Hepatocyte (in vitro differentiated cells): ENCODE measurements at regions not wholly inside any gene's neighbourhood (a gene's known extent, or its start where the extent isn't known, plus 50 kb on each side); places are given as distances from the start of the nearest gene placed in this dataset.

ENCODE experiments used
- DNase-seq: peaks from one replicate; pipeline ENCODE4 v3.0.0-alpha.2; 2016; ENCODE audit warnings: low spot score
- H2AFZ ChIP-seq: fragments of 200-600 bp; sonication (generic); 2 replicates; pipeline ENCODE4 v1.6.0; 2016; ENCODE audit warnings: antibody characterized with exemption, mild to moderate bottlenecking
- H3K27ac ChIP-seq: fragments of 200-600 bp; sonication (generic); 2 replicates; pipeline ENCODE4 v1.5.1; 2016; ENCODE audit warnings: mild to moderate bottlenecking
- H3K27me3 ChIP-seq: fragments of 200-600 bp; sonication (generic); 2 replicates; pipeline ENCODE4 v1.6.1; 2016
- H3K36me3 ChIP-seq: fragments of 200-600 bp; sonication (generic); replicated peaks from 2 replicates; pipeline ENCODE4 v1.5.1; 2016; ENCODE audit warnings: low read depth; ENCODE audit not compliant: insufficient read depth
- H3K4me1 ChIP-seq: fragments of 200-600 bp; sonication (generic); 2 replicates; pipeline ENCODE4 v1.5.1; 2016; ENCODE audit warnings: mild to moderate bottlenecking, moderate library complexity; ENCODE audit not compliant: insufficient read depth
- H3K4me2 ChIP-seq: fragments of 200-600 bp; sonication (generic); 2 replicates; pipeline ENCODE4 v1.6.0; 2016
- H3K4me3 ChIP-seq: fragments of 200-600 bp; sonication (generic); 2 replicates; pipeline ENCODE4 v1.5.1; 2016; ENCODE audit warnings: mild to moderate bottlenecking
- H3K79me2 ChIP-seq: fragments of 200-600 bp; sonication (generic); 2 replicates; pipeline ENCODE4 v1.6.0; 2017; ENCODE audit warnings: mild to moderate bottlenecking
- H3K9me2 ChIP-seq: fragments of 200-600 bp; sonication (generic); replicated peaks from 2 replicates; pipeline ENCODE4 v1.6.0; 2017; ENCODE audit warnings: mild to moderate bottlenecking; ENCODE audit not compliant: insufficient read depth
- H3K9me3 ChIP-seq: fragments of 200-600 bp; sonication (generic); 2 replicates; pipeline ENCODE4 v1.5.1; 2016; ENCODE audit warnings: low read depth, mild to moderate bottlenecking
- H4K20me1 ChIP-seq: fragments of 200-600 bp; sonication (generic); 2 replicates; pipeline ENCODE4 v1.6.0; 2016; ENCODE audit warnings: mild to moderate bottlenecking; ENCODE audit not compliant: insufficient read depth, poor library complexity, severe bottlenecking
- EZH2 ChIP-seq: fragments of 200-600 bp; sonication (generic); IDR thresholded peaks from 2 replicates; pipeline ENCODE4 v1.6.1; 2016; ENCODE audit warnings: antibody characterized with exemption, mild to moderate bottlenecking, borderline replicate concordance
- EZH2phosphoT487 ChIP-seq: fragments of 200-600 bp; sonication (generic); IDR thresholded peaks from one replicate; pipeline ENCODE4 v1.6.1; 2018; ENCODE audit warnings: antibody characterized with exemption, mild to moderate bottlenecking, low read depth, moderate library complexity; ENCODE audit not compliant: unreplicated experiment, severe bottlenecking
- WGBS: methylation state at CpG from one replicate; pipeline ENCODE4 v1.1.6; 2016; ENCODE audit warnings: low lambda C conversion rate; ENCODE audit errors: missing lambda C conversion rate; 5-methylcytosine and 5-hydroxymethylcytosine counted together
- TF ChIP-seq, protein P1 (sequence below): fragments of 200-600 bp; sonication (generic); IDR thresholded peaks from 2 replicates; pipeline ENCODE4 v1.5.1; 2016; ENCODE audit warnings: antibody characterized with exemption, mild to moderate bottlenecking; ENCODE audit not compliant: poor library complexity

DNA sequence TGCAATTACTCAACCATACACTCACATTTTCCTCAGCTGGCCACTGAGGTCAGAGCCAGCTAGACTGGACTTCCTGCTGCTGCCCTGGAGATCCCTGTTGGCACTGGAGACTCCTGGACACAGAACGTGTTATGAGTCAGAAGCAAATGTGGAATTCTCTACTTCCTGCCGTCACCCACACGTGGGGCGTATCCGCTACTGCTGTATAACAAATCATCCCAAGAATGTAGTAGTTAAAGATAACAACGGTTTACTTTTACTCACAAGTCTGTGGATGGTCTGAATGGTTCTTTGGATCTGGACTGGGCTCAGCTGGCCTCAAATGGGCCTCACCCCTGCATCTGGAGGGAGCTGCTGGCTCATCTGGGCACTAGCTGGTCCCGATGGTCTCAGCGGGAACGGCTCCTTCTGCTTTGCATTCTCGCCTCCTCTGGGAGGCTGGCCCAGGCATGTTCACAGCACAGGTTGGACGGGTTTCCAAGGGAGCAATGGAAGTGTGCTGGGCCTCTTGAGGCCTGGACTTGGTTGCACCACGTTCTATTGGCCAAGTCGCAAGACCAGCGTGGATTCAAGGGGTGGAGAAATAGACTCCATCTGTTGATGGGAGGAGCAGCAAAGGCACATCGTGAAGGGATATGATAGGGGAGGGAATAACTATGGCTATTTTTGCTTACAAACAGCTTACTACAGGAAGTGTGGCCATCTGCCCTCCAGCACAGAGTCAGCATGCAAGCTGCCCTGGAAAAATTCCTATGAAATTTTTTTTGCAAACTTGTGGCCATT is 118.5 kb downstream of the SNX5 start:
- no peak overlapping the region for H2AFZ ChIP-seq
- H3K36me3 ChIP-seq = no peaks in the 10 kb centered on the region
- H3K9me2 ChIP-seq = no peaks in the 10 kb centered on the region
- TF ChIP-seq EZH2phosphoT487 (no peak), EZH2 (no peak)
- TF ChIP-seq, protein P1, sequence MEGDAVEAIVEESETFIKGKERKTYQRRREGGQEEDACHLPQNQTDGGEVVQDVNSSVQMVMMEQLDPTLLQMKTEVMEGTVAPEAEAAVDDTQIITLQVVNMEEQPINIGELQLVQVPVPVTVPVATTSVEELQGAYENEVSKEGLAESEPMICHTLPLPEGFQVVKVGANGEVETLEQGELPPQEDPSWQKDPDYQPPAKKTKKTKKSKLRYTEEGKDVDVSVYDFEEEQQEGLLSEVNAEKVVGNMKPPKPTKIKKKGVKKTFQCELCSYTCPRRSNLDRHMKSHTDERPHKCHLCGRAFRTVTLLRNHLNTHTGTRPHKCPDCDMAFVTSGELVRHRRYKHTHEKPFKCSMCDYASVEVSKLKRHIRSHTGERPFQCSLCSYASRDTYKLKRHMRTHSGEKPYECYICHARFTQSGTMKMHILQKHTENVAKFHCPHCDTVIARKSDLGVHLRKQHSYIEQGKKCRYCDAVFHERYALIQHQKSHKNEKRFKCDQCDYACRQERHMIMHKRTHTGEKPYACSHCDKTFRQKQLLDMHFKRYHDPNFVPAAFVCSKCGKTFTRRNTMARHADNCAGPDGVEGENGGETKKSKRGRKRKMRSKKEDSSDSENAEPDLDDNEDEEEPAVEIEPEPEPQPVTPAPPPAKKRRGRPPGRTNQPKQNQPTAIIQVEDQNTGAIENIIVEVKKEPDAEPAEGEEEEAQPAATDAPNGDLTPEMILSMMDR = no peak
- H3K9me3 ChIP-seq = no peaks in the 10 kb centered on the region
- H3K4me3 ChIP-seq = no peak overlapping the region
- no peaks in the 10 kb centered on the region for H3K27me3 ChIP-seq
- H3K27ac ChIP-seq = peak overlapping the region; percentile 83
- WGBS = 70% methylated on average over 15 of the region's 15 CpGs
- H4K20me1 ChIP-seq = no peaks in the 10 kb centered on the region
- no peaks in the 10 kb centered on the region for H3K79me2 ChIP-seq
- peak; percentile 68 for DNase-seq
- H3K4me2 ChIP-seq = no peak overlapping the region
- H3K4me1 ChIP-seq = peaks cover 13% of the 10 kb centered on the region

DNA sequence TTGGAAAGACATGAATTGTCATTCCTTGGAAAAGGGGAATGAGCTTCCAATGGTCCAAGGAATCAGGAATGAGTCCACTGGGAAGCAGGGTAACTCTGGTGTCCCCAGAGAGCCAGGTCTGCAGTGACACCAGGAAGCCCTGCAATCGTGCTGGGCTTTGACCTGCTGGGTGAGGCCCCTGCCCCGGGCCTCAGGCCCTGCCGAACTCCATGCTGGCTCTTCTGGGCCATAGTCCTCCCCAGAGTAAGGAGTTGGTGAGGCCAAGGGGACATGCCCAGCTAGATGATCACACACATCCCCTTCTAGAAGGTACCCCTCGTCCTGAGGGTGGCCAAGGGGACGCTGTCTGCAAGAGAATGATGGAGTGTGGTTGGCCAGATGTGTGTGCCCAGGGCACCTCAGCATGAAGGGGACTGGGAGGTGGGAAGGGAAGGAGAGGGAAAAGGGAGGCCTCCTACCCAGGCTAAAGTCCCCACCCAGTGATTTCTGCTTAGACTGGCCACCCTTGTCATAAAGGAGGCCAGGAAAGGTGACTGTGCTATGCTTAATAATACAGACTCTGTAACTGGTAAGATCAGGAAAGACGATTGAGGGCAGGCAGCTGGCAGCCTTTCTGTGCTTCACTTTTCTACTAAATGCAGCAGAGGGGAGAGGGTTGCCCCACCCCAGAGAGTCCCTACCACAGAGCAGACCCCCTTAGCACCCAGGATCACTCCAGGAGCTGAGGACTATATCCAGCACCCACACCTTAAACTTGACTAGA is 119.3 kb downstream of the SNX5 start:
- Histone ChIP-seq H3K4me2 (no peak overlapping the region), H3K79me2 (no peaks in the 10 kb centered on the region), H2AFZ (no peak overlapping the region), H3K4me1 (peaks cover 13% of the 10 kb centered on the region), H4K20me1 (no peaks in the 10 kb centered on the region), H3K36me3 (no peaks in the 10 kb centered on the region), H3K9me3 (no peaks in the 10 kb centered on the region), H3K9me2 (no peaks in the 10 kb centered on the region), H3K27me3 (no peaks in the 10 kb centered on the region), H3K4me3 (no peak overlapping the region), H3K27ac (peak overlapping the region; percentile 83)
- TF ChIP-seq EZH2 (no peak), EZH2phosphoT487 (no peak)
- TF ChIP-seq, protein P1 = no peak
- 92% methylated on average over 6 of the region's 6 CpGs for WGBS
- DNase-seq = no peak

- H4K20me1 ChIP-seq = no peaks in the 10 kb centered on the region
- no peaks in the 10 kb centered on the region for H3K9me2 ChIP-seq
- TF ChIP-seq EZH2phosphoT487 = no peak
- TF ChIP-seq, protein P1 = no peak
- no peak for TF ChIP-seq EZH2
- peaks cover 13% of the 10 kb centered on the region for H3K4me1 ChIP-seq
- H3K27me3 ChIP-seq = no peaks in the 10 kb centered on the region
- H3K36me3 ChIP-seq = no peaks in the 10 kb centered on the region
- WGBS = 70% methylated on average over 4 of the region's 4 CpGs
- H3K9me3 ChIP-seq = no peaks in the 10 kb centered on the region
- H2AFZ ChIP-seq = no peak overlapping the region
- DNase-seq = no peak
- peak overlapping the region; percentile 83 for H3K27ac ChIP-seq
- no peaks in the 10 kb centered on the region for H3K79me2 ChIP-seq
- H3K4me3 ChIP-seq = no peak overlapping the region
- H3K4me2 ChIP-seq = no peak overlapping the region
These were observed 120.1 kb downstream of the SNX5 start for GRCh38 chr20:17848249-17849048.
